IMR-90 (cell line): ENCODE measurements at regions not wholly inside any gene's neighbourhood (a gene's known extent, or its start where the extent isn't known, plus 50 kb on each side); places are given as distances from the start of the nearest gene placed in this dataset.

ENCODE experiments used
- ATAC-seq: fragments of 200-7000 bp; cut with Tn5 transposase; 2 replicates; pipeline ENCODE4 v1.9.1; 2020; ENCODE audit warnings: low read depth, mild to moderate bottlenecking, moderate library complexity
- BruUV-seq: library from RNA; stranded (reverse); fragments of 400-500 nt; replicated peaks from 2 replicates; lab custom pipeline; 2021; lab: Mats Ljungman, UMichigan
- CTCF ChIA-PET: fragments of 300-600 bp; formaldehyde crosslinking; extraction: SDS; loops from one replicate; lab custom pipeline; 2021; ENCODE audit warnings: antibody characterized with exemption; lab: Yijun Ruan, JAX
- POLR2A ChIA-PET: fragments of 300-600 bp; sonication (Branson Sonifier 250); formaldehyde crosslinking; loops from one replicate; lab custom pipeline; 2022; ENCODE audit warnings: antibody characterized with exemption; ENCODE audit not compliant: unreplicated experiment; lab: Charles Lee
- DNase-seq: peaks from one replicate; pipeline ENCODE4 v3.0.0; 2013
- H2AFZ ChIP-seq: replicated peaks from 2 replicates; pipeline ENCODE3; 2013; ENCODE audit warnings: low read length, mild to moderate bottlenecking; ENCODE audit not compliant: poor library complexity
- H2AK5ac ChIP-seq: 2 replicates; pipeline ENCODE4 v1.6.1; 2013; ENCODE audit warnings: low read depth, low read length, inconsistent platforms
- H2AK9ac ChIP-seq: replicated peaks from 2 replicates; pipeline ENCODE3; 2013; ENCODE audit warnings: mild to moderate bottlenecking, low read depth, low read length, moderate library complexity; ENCODE audit not compliant: poor library complexity
- H2BK120ac ChIP-seq: 2 replicates; pipeline ENCODE4 v1.6.1; 2013; ENCODE audit warnings: low read depth, low read length, inconsistent platforms
- H2BK15ac ChIP-seq: 3 replicates; pipeline ENCODE4 v1.6.1; 2013; ENCODE audit warnings: low read depth, low read length, inconsistent platforms
- H2BK20ac ChIP-seq: 2 replicates; pipeline ENCODE4 v1.6.1; 2013; ENCODE audit warnings: low read depth, mild to moderate bottlenecking, inconsistent platforms, low read length, moderate library complexity
- H2BK5ac ChIP-seq: 2 replicates; pipeline ENCODE4 v1.6.1; 2013; ENCODE audit warnings: mild to moderate bottlenecking, low read depth, low read length, inconsistent platforms; ENCODE audit not compliant: poor library complexity, severe bottlenecking
- H3K14ac ChIP-seq: replicated peaks from 2 replicates; pipeline ENCODE4 v1.6.1; 2013; ENCODE audit warnings: low read depth, low read length, inconsistent platforms
- H3K18ac ChIP-seq: 2 replicates; pipeline ENCODE4 v1.6.1; 2013; ENCODE audit warnings: low read depth, low read length, control low read depth
- H3K23ac ChIP-seq: 2 replicates; pipeline ENCODE4 v1.6.1; 2013; ENCODE audit warnings: low read depth, low read length, inconsistent platforms
- H3K27ac ChIP-seq: 2 replicates; pipeline ENCODE4 v1.5.1; 2013; ENCODE audit warnings: mild to moderate bottlenecking, control low read depth, low read length; ENCODE audit not compliant: insufficient read depth
- H3K27me3 ChIP-seq: 2 replicates; pipeline ENCODE4 v1.6.1; 2013; ENCODE audit warnings: low read length; ENCODE audit not compliant: control insufficient read depth, insufficient read depth
- H3K36me3 ChIP-seq: 2 replicates; pipeline ENCODE4 v1.6.1; 2013; ENCODE audit warnings: low read length, mixed read lengths; ENCODE audit not compliant: control insufficient read depth, insufficient read depth
- H3K4ac ChIP-seq: 2 replicates; pipeline ENCODE4 v1.6.1; 2013; ENCODE audit warnings: low read depth, low read length, inconsistent platforms
- H3K4me1 ChIP-seq: 2 replicates; pipeline ENCODE4 v1.6.1; 2013; ENCODE audit warnings: low read length, mixed read lengths; ENCODE audit not compliant: control insufficient read depth, insufficient read depth
- H3K4me2 ChIP-seq: 2 replicates; pipeline ENCODE4 v1.6.1; 2013; ENCODE audit warnings: low read depth, mild to moderate bottlenecking, control low read depth, low read length, moderate library complexity
- H3K4me3 ChIP-seq: 2 replicates; pipeline ENCODE4 v1.5.1; 2013; ENCODE audit warnings: low read depth, mild to moderate bottlenecking, control low read depth, low read length, moderate library complexity; ENCODE audit not compliant: insufficient read depth
- H3K56ac ChIP-seq: 2 replicates; pipeline ENCODE4 v1.6.1; 2013; ENCODE audit warnings: low read length, inconsistent platforms; ENCODE audit not compliant: insufficient read depth; ENCODE audit errors: extremely low read depth
- H3K79me1 ChIP-seq, 2 experiments: 2 replicates each; pipeline ENCODE4 v1.6.1; 2013; ENCODE audit warnings: low read length in 2 of 2, inconsistent platforms in 1 of 2, low read depth in 1 of 2
- H3K9ac ChIP-seq: 2 replicates; pipeline ENCODE4 v1.6.1; 2013; ENCODE audit warnings: low read depth, low read length, control low read depth
- H3K9me1 ChIP-seq: 2 replicates; pipeline ENCODE4 v1.6.1; 2013; ENCODE audit warnings: low read length, inconsistent platforms; ENCODE audit not compliant: insufficient read depth
- H3K9me3 ChIP-seq: 2 replicates; pipeline ENCODE4 v1.6.1; 2013; ENCODE audit warnings: low read length; ENCODE audit not compliant: control insufficient read depth, insufficient read depth
- H4K20me1 ChIP-seq: 2 replicates; pipeline ENCODE4 v1.6.1; 2013; ENCODE audit warnings: low read length, inconsistent platforms; ENCODE audit not compliant: insufficient read depth
- H4K5ac ChIP-seq: 2 replicates; pipeline ENCODE4 v1.6.1; 2013; ENCODE audit warnings: mild to moderate bottlenecking, low read depth, low read length, control low read depth
- H4K8ac ChIP-seq, 2 experiments: 2 replicates each; pipeline ENCODE4 v1.6.1; 2013; ENCODE audit warnings: low read depth in 2 of 2, low read length in 2 of 2, control low read depth in 1 of 2, inconsistent platforms in 1 of 2
- H4K91ac ChIP-seq: 2 replicates; pipeline ENCODE4 v1.6.1; 2013; ENCODE audit warnings: low read depth, low read length, inconsistent platforms; ENCODE audit not compliant: insufficient read depth
- BHLHE40 ChIP-seq: fragments of 150-350 bp; IDR thresholded peaks from 2 replicates; pipeline ENCODE4 v1.6.1; 2016; ENCODE audit warnings: mild to moderate bottlenecking, low read depth, low read length
- CEBPB ChIP-seq: IDR thresholded peaks from 2 replicates; pipeline ENCODE4 v1.6.1; 2012; ENCODE audit warnings: low read depth, low read length, improper control_type of control experiment
- FOS ChIP-seq: fragments of 150-350 bp; IDR thresholded peaks from 2 replicates; pipeline ENCODE4 v1.6.1; 2016; ENCODE audit warnings: low read depth, low read length
- MAFK ChIP-seq: IDR thresholded peaks from 2 replicates; pipeline ENCODE4 v1.6.1; 2012; ENCODE audit warnings: low read depth, low read length, improper control_type of control experiment
- MAZ ChIP-seq: IDR thresholded peaks from 2 replicates; pipeline ENCODE4 v1.6.1; 2012; ENCODE audit warnings: low read depth, mild to moderate bottlenecking, low read length, improper control_type of control experiment, moderate library complexity, borderline replicate concordance
- MXI1 ChIP-seq: IDR thresholded peaks from 2 replicates; pipeline ENCODE4 v1.6.1; 2012; ENCODE audit warnings: low read depth, mild to moderate bottlenecking, low read length, moderate library complexity, borderline replicate concordance
- NFE2L2 ChIP-seq: fragments of 150-350 bp; IDR thresholded peaks from 2 replicates; pipeline ENCODE4 v1.6.1; 2016; ENCODE audit warnings: low read depth, mild to moderate bottlenecking, low read length
- POLR2A ChIP-seq: IDR thresholded peaks from 2 replicates; pipeline ENCODE4 v1.6.1; 2012; ENCODE audit warnings: mild to moderate bottlenecking, low read depth, low read length
- RAD21 ChIP-seq: IDR thresholded peaks from 2 replicates; pipeline ENCODE4 v1.6.1; 2012; ENCODE audit warnings: low read length, improper control_type of control experiment
- RFX5 ChIP-seq: IDR thresholded peaks from 2 replicates; pipeline ENCODE4 v1.8.0; 2012; ENCODE audit warnings: low read depth, mild to moderate bottlenecking, low read length, moderate library complexity
- SMC3 ChIP-seq: fragments of 150-350 bp; IDR thresholded peaks from 2 replicates; pipeline ENCODE4 v1.6.1; 2016; ENCODE audit warnings: low read depth, mild to moderate bottlenecking, antibody characterized with exemption, low read length, moderate library complexity
- WGBS, 2 experiments: methylation state at CpG; one replicate each; pipeline versions ENCODE4 v1.1.5 to v1.1.7; 2013; ENCODE audit warnings: missing lambda C conversion rate in 2 of 2; ENCODE audit not compliant: insufficient read length in 1 of 2; ENCODE audit errors: extremely low coverage in 2 of 2; 5-methylcytosine and 5-hydroxymethylcytosine counted together
- dilution Hi-C: fragments of 300-500 bp; cut with HindIII; formaldehyde crosslinking; loops from one replicate; pipeline ENCODE4 v1.14.3; 2018; ENCODE audit warnings: low sequenced_read_pairs; ENCODE audit not compliant: unreplicated experiment
- in situ Hi-C: fragments of 300-500 bp; cut with MboI; formaldehyde crosslinking; loops from 3 replicates; pipeline ENCODE4 v1.14.3; 2019; ENCODE audit warnings: low sequenced_read_pairs, inconsistent platforms, mixed read lengths
- intact Hi-C: fragments of 100-400 bp; cut with micrococcal nuclease; formaldehyde crosslinking; loops from 2 replicates; pipeline ENCODE4 v1.10.0; 2022
- TF ChIP-seq, protein P1 (sequence below): fragments of 150-350 bp; IDR thresholded peaks from 2 replicates; pipeline ENCODE4 v1.6.1; 2017; ENCODE audit warnings: mild to moderate bottlenecking, antibody characterized with exemption, low read length, low read depth
- TF ChIP-seq, protein P2 (sequence below): fragments of 150-350 bp; IDR thresholded peaks from 2 replicates; pipeline ENCODE4 v1.6.1; 2016; ENCODE audit warnings: low read depth, mild to moderate bottlenecking, low read length, moderate library complexity, borderline replicate concordance
- TF ChIP-seq, protein P3 (sequence below): conservative IDR thresholded peaks from 2 replicates; pipeline ENCODE4 v1.5.1; 2012; ENCODE audit warnings: mild to moderate bottlenecking, low read depth, low read length, improper control_type of control experiment

DNA sequence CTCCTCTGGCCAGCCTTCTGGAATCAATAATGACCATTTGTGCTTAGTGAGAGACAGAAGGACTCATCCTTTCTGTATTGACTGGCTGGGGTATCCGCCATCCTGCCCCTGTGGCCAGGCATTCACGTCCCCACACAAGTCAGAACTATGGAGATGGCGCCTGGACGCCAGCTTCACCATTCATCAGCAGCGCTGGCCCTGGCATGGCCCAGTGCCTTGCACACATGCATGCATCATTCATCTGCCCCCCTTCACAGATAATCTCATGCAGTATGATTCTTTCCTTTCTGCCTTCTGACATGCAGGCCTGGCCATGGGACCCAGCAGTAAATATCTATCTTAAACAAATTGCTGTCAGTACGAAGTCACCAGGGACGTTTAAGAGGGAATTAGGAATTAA is 114.8 kb upstream of the MKI67 start:
- Histone ChIP-seq H3K56ac (no peak overlapping the region), H3K4ac (no peak overlapping the region), H2BK20ac (no peak overlapping the region), H3K4me2 (no peak overlapping the region), H3K4me3 (no peak overlapping the region), H2BK120ac (no peak overlapping the region), H3K18ac (no peak overlapping the region), H2AK9ac (no peak overlapping the region), H4K20me1 (no peaks in the 10 kb centered on the region), H3K27me3 (no peaks in the 10 kb centered on the region), H2BK5ac (no peak overlapping the region), H2AFZ (no peak overlapping the region), H3K9ac (no peak overlapping the region), H2BK15ac (no peak overlapping the region), H3K27ac (no peak overlapping the region), H4K8ac (no peak overlapping the region), H4K5ac (no peak overlapping the region), H3K9me1 (no peaks in the 10 kb centered on the region), H3K9me3 (peaks cover 41% of the 10 kb centered on the region), H2AK5ac (no peak overlapping the region), H3K4me1 (no peaks in the 10 kb centered on the region), H4K91ac (no peak overlapping the region), H3K36me3 (no peaks in the 10 kb centered on the region), H3K14ac (no peak overlapping the region), H3K79me1 (no peaks in the 10 kb centered on the region), H3K23ac (no peak overlapping the region)
- BruUV-seq = no TSS peak
- WGBS, 2 experiments = 17% methylated on average over 2 of the region's 7 CpGs; no CpG with 5 or more reads in 1 of the 2 experiments
- no peak for DNase-seq
- dilution Hi-C loops = no loop called here
- POLR2A ChIA-PET = no interaction called here
- CTCF ChIA-PET = no interaction called here
- TF ChIP-seq FOS (no peak), MAFK (no peak), RFX5 (no peak), SMC3 (no peak), NFE2L2 (no peak), MAZ (no peak), BHLHE40 (no peak), RAD21 (no peak), MXI1 (no peak), POLR2A (no peak), CEBPB (no peak)
- TF ChIP-seq, protein P1, sequence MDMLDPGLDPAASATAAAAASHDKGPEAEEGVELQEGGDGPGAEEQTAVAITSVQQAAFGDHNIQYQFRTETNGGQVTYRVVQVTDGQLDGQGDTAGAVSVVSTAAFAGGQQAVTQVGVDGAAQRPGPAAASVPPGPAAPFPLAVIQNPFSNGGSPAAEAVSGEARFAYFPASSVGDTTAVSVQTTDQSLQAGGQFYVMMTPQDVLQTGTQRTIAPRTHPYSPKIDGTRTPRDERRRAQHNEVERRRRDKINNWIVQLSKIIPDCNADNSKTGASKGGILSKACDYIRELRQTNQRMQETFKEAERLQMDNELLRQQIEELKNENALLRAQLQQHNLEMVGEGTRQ = no peak
- TF ChIP-seq, protein P2, sequence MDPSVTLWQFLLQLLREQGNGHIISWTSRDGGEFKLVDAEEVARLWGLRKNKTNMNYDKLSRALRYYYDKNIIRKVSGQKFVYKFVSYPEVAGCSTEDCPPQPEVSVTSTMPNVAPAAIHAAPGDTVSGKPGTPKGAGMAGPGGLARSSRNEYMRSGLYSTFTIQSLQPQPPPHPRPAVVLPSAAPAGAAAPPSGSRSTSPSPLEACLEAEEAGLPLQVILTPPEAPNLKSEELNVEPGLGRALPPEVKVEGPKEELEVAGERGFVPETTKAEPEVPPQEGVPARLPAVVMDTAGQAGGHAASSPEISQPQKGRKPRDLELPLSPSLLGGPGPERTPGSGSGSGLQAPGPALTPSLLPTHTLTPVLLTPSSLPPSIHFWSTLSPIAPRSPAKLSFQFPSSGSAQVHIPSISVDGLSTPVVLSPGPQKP = no peak
- TF ChIP-seq, protein P3, sequence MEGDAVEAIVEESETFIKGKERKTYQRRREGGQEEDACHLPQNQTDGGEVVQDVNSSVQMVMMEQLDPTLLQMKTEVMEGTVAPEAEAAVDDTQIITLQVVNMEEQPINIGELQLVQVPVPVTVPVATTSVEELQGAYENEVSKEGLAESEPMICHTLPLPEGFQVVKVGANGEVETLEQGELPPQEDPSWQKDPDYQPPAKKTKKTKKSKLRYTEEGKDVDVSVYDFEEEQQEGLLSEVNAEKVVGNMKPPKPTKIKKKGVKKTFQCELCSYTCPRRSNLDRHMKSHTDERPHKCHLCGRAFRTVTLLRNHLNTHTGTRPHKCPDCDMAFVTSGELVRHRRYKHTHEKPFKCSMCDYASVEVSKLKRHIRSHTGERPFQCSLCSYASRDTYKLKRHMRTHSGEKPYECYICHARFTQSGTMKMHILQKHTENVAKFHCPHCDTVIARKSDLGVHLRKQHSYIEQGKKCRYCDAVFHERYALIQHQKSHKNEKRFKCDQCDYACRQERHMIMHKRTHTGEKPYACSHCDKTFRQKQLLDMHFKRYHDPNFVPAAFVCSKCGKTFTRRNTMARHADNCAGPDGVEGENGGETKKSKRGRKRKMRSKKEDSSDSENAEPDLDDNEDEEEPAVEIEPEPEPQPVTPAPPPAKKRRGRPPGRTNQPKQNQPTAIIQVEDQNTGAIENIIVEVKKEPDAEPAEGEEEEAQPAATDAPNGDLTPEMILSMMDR = no peak
- intact Hi-C loops = no loop called here
- ATAC-seq = no peak
- in situ Hi-C loops = no loop called here
